Gastrocnemius medialis (tissue), 4 donors: ENCODE measurements at regions not wholly inside any gene's neighbourhood (a gene's known extent, or its start where the extent isn't known, plus 50 kb on each side); places are given as distances from the start of the nearest gene placed in this dataset.
"Not testable (repeated sequence)": the region's sequence is repeated elsewhere in the genome, so short reads cannot be mapped to it uniquely, and the experiment has no call there.

Experiments
- POLR2A ChIP-seq, 2 donors: fragments of 450-650 bp; IDR thresholded peaks; one replicate each; pipeline ENCODE4 v1.6.1; 2017; ENCODE audit warnings: antibody characterized with exemption in 2 of 2, mild to moderate bottlenecking in 2 of 2, moderate library complexity in 2 of 2
- TF ChIP-seq, protein P1 (sequence below), 5 experiments: fragments of 450-650 bp in 3 of 5; fragments of 200-600 bp in 2 of 5; sonication (generic) in 2 of 5; IDR thresholded peaks in 4 of 5; conservative IDR thresholded peaks in 1 of 5; 1 replicate in 4 of 5; 2 replicates in 1 of 5; pipeline ENCODE4 v1.5.1; 2016 to 2019; ENCODE audit warnings: antibody characterized with exemption in 5 of 5, mild to moderate bottlenecking in 3 of 5, moderate library complexity in 3 of 5

- TF ChIP-seq, protein P1, sequence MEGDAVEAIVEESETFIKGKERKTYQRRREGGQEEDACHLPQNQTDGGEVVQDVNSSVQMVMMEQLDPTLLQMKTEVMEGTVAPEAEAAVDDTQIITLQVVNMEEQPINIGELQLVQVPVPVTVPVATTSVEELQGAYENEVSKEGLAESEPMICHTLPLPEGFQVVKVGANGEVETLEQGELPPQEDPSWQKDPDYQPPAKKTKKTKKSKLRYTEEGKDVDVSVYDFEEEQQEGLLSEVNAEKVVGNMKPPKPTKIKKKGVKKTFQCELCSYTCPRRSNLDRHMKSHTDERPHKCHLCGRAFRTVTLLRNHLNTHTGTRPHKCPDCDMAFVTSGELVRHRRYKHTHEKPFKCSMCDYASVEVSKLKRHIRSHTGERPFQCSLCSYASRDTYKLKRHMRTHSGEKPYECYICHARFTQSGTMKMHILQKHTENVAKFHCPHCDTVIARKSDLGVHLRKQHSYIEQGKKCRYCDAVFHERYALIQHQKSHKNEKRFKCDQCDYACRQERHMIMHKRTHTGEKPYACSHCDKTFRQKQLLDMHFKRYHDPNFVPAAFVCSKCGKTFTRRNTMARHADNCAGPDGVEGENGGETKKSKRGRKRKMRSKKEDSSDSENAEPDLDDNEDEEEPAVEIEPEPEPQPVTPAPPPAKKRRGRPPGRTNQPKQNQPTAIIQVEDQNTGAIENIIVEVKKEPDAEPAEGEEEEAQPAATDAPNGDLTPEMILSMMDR (IDR thresholded peaks at IDR 0.05 in 4 of 5, conservative IDR thresholded peaks at IDR 0.05 in 1 of 5) = not testable (repeated sequence)
- not testable (repeated sequence) for TF ChIP-seq POLR2A (IDR thresholded peaks at IDR 0.05)
Observed at GRCh38 chr6:90674077-90674476, 87.2 kb upstream of the MAP3K7 start.
